Pancreas (tissue), 10 donors: ENCODE measurements at regions not wholly inside any gene's neighbourhood (a gene's known extent, or its start where the extent isn't known, plus 50 kb on each side); places are given as distances from the start of the nearest gene placed in this dataset.

Source experiments
- ATAC-seq, 4 donors: fragments of 200-7000 bp; cut with Tn5 transposase; one replicate each; pipeline versions ENCODE4 v1.8.0 to v1.9.1; 2020; ENCODE audit warnings: mild to moderate bottlenecking in 4 of 4, moderate library complexity in 4 of 4
- DNase-seq, 6 donors: peaks; one replicate each; pipeline ENCODE4 v3.0.0-alpha.2; 2020
- FAIRE-seq: peaks from 2 replicates; lab custom pipeline; 2012; peaks lifted over from hg19 to GRCh38; lab: Jason Lieb, UNC
- H3K27ac ChIP-seq, 4 donors: fragments of 200-600 bp; sonication (generic); 1 replicate in 3 of 4; 2 replicates in 1 of 4; pipeline versions ENCODE4 v1.5.0 to v1.8.0; 2020
- H3K27me3 ChIP-seq, 4 donors: fragments of 200-600 bp; one replicate each; pipeline ENCODE4 v1.8.0; 2021
- H3K36me3 ChIP-seq, 3 donors: fragments of 200-600 bp; sonication (generic) in 1 of 3; one replicate each; pipeline versions ENCODE4 v1.5.0 to v1.8.0; 2020 to 2021
- H3K4me1 ChIP-seq, 3 donors: fragments of 200-600 bp; one replicate each; pipeline ENCODE4 v1.8.0; 2021
- H3K4me3 ChIP-seq, 4 donors: fragments of 200-600 bp; sonication (generic) in 2 of 4; one replicate each; pipeline versions ENCODE4 v1.5.0 to v1.8.0; 2020 to 2021
- H3K9me3 ChIP-seq, 4 donors: fragments of 200-600 bp; one replicate each; pipeline ENCODE4 v1.8.0; 2021
- CTCF ChIP-seq, 4 donors: fragments of 200-600 bp; sonication (generic) in 3 of 4; IDR thresholded peaks; one replicate each; pipeline versions ENCODE4 v1.5.0 to v1.8.0; 2021; ENCODE audit warnings: antibody characterized with exemption in 4 of 4
- WGBS, 2 donors: extraction: QIAGEN DNeasy Blood & Tissue Kit; methylation state at CpG; one replicate each; pipeline ENCODE4 v1.1.7; 2013; 5-methylcytosine and 5-hydroxymethylcytosine counted together
- intact Hi-C, 3 donors: fragments of 100-400 bp; cut with DNase I; formaldehyde crosslinking; loops; one replicate each; pipeline versions ENCODE4 v1.11.1 to v1.14.2; 2022
- donor health status: healthy with polysubstance abuse.
- donor health status: DM: no; HTN: no; CAD: no; lungs with moderate emphysema.
- donor health status: DM: no; HTN: no; CAD: no.
- donor health status: control.
- donor health status: control.
- donor health status: Bipolar disorder and iron deficiency.
- donor health status: DM: yes; HTN: yes; CAD: no.
- donor health status: DM: no; HTN: no; CAD: no.
- donor health status: DM: no; HTN: no; CAD: no.
- donor health status: DM: yes; HTN: yes; CAD: no.

GRCh38 chr3:104779324-104779723, 587.4 kb upstream of the ALCAM start:
- no peak for FAIRE-seq
- intact Hi-C loops = no loop called here
- Histone ChIP-seq H3K27ac (no peak overlapping the region), H3K9me3 (no peaks in the 10 kb centered on the region), H3K27me3 (no peaks in the 10 kb centered on the region), H3K36me3 (no peaks in the 10 kb centered on the region), H3K4me1 (no peaks in the 10 kb centered on the region), H3K4me3 (no peak overlapping the region)
- no peak for DNase-seq
- WGBS, 2 donors = 78 to 85% methylated on average over 7 of the region's 7 CpGs
- ATAC-seq = no peak
- no peak for TF ChIP-seq CTCF (IDR thresholded peaks at IDR 0.05)

- ATAC-seq (no peak), FAIRE-seq (no peak), DNase-seq (no peak)
- Histone ChIP-seq H3K36me3 (no peaks in the 10 kb centered on the region), H3K4me1 (no peaks in the 10 kb centered on the region), H3K4me3 (no peak overlapping the region), H3K9me3 (no peaks in the 10 kb centered on the region), H3K27me3 (no peaks in the 10 kb centered on the region), H3K27ac (no peak overlapping the region)
- no peak for TF ChIP-seq CTCF (IDR thresholded peaks at IDR 0.05)
- 58 to 64% methylated on average over 2 of the region's 2 CpGs for WGBS, 2 donors
- intact Hi-C loops = no loop called here
These were observed 585.6 kb upstream of the ALCAM start for GRCh38 chr3:104781112-104781511.

- no peaks in the 10 kb centered on the region for H3K4me1 ChIP-seq
- H3K36me3 ChIP-seq = no peaks in the 10 kb centered on the region
- TF ChIP-seq CTCF (IDR thresholded peaks at IDR 0.05) = no peak
- no peak overlapping the region for H3K4me3 ChIP-seq
- no peak overlapping the region for H3K27ac ChIP-seq
- ATAC-seq = no peak
- 68 to 69% methylated on average over 5 of the region's 5 CpGs for WGBS, 2 donors
- no peaks in the 10 kb centered on the region for H3K9me3 ChIP-seq
- no peak for FAIRE-seq
- DNase-seq = no peak
- intact Hi-C loops = no loop called here
- no peaks in the 10 kb centered on the region for H3K27me3 ChIP-seq
These were observed 580.8 kb upstream of the ALCAM start for GRCh38 chr3:104785947-104786346.

- intact Hi-C loops = no loop called here
- ATAC-seq (no peak), FAIRE-seq (no peak), DNase-seq (no peak)
- no peak for TF ChIP-seq CTCF (IDR thresholded peaks at IDR 0.05)
- H3K9me3 ChIP-seq = no peaks in the 10 kb centered on the region
- no peaks in the 10 kb centered on the region for H3K4me1 ChIP-seq
- H3K36me3 ChIP-seq = no peaks in the 10 kb centered on the region
- H3K4me3 ChIP-seq = no peak overlapping the region
- H3K27me3 ChIP-seq = no peaks in the 10 kb centered on the region
- no peak overlapping the region for H3K27ac ChIP-seq
These were observed 579.4 kb upstream of the ALCAM start for GRCh38 chr3:104787306-104787705.

GRCh38 chr3:104788807-104789206, 577.9 kb upstream of the ALCAM start:
- no peak for FAIRE-seq
- intact Hi-C loops = no loop called here

More at GRCh38 chr3:104788807-104789206, 577.9 kb upstream of the ALCAM start:
- Histone ChIP-seq H3K27ac (no peak overlapping the region), H3K4me1 (no peaks in the 10 kb centered on the region), H3K9me3 (no peaks in the 10 kb centered on the region), H3K27me3 (no peaks in the 10 kb centered on the region), H3K36me3 (no peaks in the 10 kb centered on the region), H3K4me3 (no peak overlapping the region)
- no peak for TF ChIP-seq CTCF (IDR thresholded peaks at IDR 0.05)
- ATAC-seq = no peak
- no peak for DNase-seq
